ENCODE measurements at regions not wholly inside any gene's neighbourhood (a gene's known extent, or its start where the extent isn't known, plus 50 kb on each side); places are given as distances from the start of the nearest gene placed in this dataset.

DNA sequence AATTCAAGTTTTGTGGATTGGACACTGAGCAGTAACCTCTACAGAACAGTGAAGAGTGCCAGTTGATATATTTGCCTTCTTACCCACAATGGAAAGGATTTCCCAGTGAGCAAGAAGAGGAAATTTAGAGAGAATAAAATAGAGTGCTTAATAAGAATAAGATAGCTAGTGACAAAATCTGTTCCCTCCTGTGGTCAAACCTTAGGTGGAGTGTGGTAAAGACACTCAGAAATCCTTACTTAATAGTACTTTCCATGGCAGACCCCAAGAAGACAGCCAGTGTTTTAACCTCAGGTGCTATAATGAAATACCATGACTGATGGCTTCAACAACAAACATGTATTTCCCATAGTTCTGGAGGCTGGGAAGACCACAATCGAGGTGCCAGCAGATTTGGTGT is 108.4 kb upstream of the TNFAIP3 start:
- Histone ChIP-seq H3K36me3 (ENCODE audit: control insufficient read depth in 2 of 3, insufficient read depth in 3 of 3, low read length in 3 of 3) (no peaks in the 10 kb centered on the region), H3K27me3 (ENCODE audit: control insufficient read depth, insufficient read depth, low read length) (no peaks in the 10 kb centered on the region), H3K4me3 (ENCODE audit: low read length in 3 of 3) (no peak overlapping the region), H3K9me3 (ENCODE audit: control insufficient read depth in 2 of 3, insufficient read depth in 1 of 3, low read length in 3 of 3) (no peaks in the 10 kb centered on the region), H3K27ac (ENCODE audit: low read depth in 2 of 2, low read length in 2 of 2) (no peak overlapping the region), H3K9ac (ENCODE audit: low read length in 3 of 3) (no peak overlapping the region), H3K4me1 (ENCODE audit: control insufficient read depth in 2 of 3, insufficient read depth in 2 of 3, low read depth in 1 of 3, low read length in 3 of 3) (no peaks in the 10 kb centered on the region)
- no peak for FAIRE-seq
- TF ChIP-seq CTCF (IDR thresholded peaks at IDR 0.05; ENCODE audit: borderline replicate concordance, extremely low read depth, insufficient read depth) = no peak
- no peak for DNase-seq
- intact Hi-C loops (cut with DNase I) = no loop called here

DNA sequence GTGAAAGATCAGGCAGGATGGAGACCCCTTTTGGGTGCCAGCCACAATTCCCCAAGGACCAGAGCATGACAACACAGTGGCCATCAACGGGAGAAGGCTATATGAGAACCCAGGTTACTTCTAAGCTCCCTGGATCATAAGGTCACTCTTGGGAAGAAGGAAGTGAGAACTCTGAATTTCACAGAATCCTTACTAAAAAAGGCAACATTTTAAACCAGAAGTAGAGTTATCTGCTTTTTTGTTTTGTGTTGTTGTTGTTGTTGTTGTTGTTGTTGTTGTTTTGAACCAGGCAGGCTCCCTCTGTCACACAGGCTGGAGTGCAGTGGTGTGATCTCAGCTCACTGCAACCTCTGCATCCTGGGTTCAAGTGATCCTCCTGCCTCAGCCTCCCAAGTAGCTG is 107.4 kb upstream of the TNFAIP3 start:
- intact Hi-C loops (cut with DNase I) = no loop called here
- no peak for TF ChIP-seq CTCF (IDR thresholded peaks at IDR 0.05; ENCODE audit: borderline replicate concordance, extremely low read depth, insufficient read depth)
- FAIRE-seq (no peak), DNase-seq (no peak)
- Histone ChIP-seq H3K36me3 (ENCODE audit: control insufficient read depth in 2 of 3, insufficient read depth in 3 of 3, low read length in 3 of 3) (no peaks in the 10 kb centered on the region), H3K4me3 (ENCODE audit: low read length in 3 of 3) (no peak overlapping the region), H3K9ac (ENCODE audit: low read length in 3 of 3) (no peak overlapping the region), H3K4me1 (ENCODE audit: control insufficient read depth in 2 of 3, insufficient read depth in 2 of 3, low read depth in 1 of 3, low read length in 3 of 3) (no peaks in the 10 kb centered on the region), H3K9me3 (ENCODE audit: control insufficient read depth in 2 of 3, insufficient read depth in 1 of 3, low read length in 3 of 3) (no peaks in the 10 kb centered on the region), H3K27me3 (ENCODE audit: control insufficient read depth, insufficient read depth, low read length) (no peaks in the 10 kb centered on the region), H3K27ac (ENCODE audit: low read depth in 2 of 2, low read length in 2 of 2) (no peak overlapping the region)

- no peak for FAIRE-seq
- intact Hi-C loops (cut with DNase I) = no loop called here
Observed at GRCh38 chr6:137761072-137761471, 106.0 kb upstream of the TNFAIP3 start.

More at GRCh38 chr6:137761072-137761471, 106.0 kb upstream of the TNFAIP3 start:
- Histone ChIP-seq H3K36me3 (ENCODE audit: control insufficient read depth in 2 of 3, insufficient read depth in 3 of 3, low read length in 3 of 3) (no peaks in the 10 kb centered on the region), H3K9ac (ENCODE audit: low read length in 3 of 3) (no peak overlapping the region), H3K4me1 (ENCODE audit: control insufficient read depth in 2 of 3, insufficient read depth in 2 of 3, low read depth in 1 of 3, low read length in 3 of 3) (no peaks in the 10 kb centered on the region), H3K4me3 (ENCODE audit: low read length in 3 of 3) (no peak overlapping the region), H3K27me3 (ENCODE audit: control insufficient read depth, insufficient read depth, low read length) (no peaks in the 10 kb centered on the region), H3K27ac (ENCODE audit: low read depth in 2 of 2, low read length in 2 of 2) (no peak overlapping the region), H3K9me3 (ENCODE audit: control insufficient read depth in 2 of 3, insufficient read depth in 1 of 3, low read length in 3 of 3) (no peaks in the 10 kb centered on the region)
- no peak for DNase-seq
- no peak for TF ChIP-seq CTCF (IDR thresholded peaks at IDR 0.05; ENCODE audit: borderline replicate concordance, extremely low read depth, insufficient read depth)
